ENCODE measurements at regions not wholly inside any gene's neighbourhood (a gene's known extent, or its start where the extent isn't known, plus 50 kb on each side); places are given as distances from the start of the nearest gene placed in this dataset.

DNA sequence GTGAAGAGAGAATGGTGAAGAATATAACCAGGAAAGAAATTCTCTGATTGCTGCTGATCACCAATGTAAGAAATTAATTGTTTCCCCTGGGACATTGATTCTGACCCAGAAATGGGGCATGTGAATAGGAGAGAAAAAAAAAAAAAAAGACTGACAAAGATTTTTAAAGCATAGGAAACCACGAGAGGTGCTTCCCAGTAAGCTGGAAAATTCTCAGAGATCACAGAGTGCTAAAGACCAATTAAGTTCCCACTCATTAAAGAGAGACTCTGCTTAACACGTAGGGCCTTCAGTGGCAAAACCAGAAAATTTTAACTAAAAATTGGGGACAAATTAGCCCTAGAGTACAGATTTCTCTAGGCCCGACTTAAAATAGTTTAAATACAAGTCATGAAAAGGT is 604.4 kb downstream of the ARAP2 start:
- DNase-seq, result no peak

DNA sequence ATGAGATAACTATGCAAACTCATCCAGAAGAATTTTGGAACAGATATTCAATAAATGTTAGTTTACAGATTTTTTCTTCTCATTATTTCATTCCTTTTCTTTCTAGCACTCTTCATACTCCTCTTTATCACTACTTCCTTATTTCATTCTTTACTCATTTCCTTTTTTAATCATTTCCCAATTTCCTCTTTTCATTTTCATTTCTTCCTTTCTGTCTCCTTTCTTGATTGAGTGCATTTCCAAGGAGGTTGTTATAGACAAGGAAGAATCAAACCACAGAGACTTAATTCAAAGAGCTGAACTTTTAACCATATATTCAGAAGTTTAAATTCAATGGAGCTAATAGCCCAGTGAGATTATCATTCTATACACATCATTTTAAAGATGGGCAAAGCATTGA is 600.7 kb downstream of the ARAP2 start:
- no peak for DNase-seq

DNA sequence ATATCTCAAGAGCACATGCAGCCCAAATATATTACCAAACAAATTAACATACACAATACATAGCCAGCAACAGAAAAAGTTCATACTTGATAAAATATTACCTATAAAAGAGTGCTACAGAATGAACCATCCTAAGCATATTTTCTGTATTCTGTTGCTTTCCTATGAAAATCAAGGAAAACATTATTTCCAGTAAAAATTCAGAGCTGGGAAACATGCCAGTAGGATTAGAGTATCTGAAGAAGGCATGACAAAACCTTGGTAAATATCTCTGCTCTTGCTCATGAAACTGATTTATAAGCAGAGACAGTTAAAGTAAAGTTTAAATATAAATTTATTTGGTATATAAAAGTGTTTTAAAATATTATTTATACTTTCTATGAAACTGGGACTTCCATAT is 599.7 kb downstream of the ARAP2 start:
- DNase-seq, result no peak

- DNase-seq, result no peak
These were observed 595.3 kb downstream of the ARAP2 start for GRCh38 chr4:35649011-35649410.

DNA sequence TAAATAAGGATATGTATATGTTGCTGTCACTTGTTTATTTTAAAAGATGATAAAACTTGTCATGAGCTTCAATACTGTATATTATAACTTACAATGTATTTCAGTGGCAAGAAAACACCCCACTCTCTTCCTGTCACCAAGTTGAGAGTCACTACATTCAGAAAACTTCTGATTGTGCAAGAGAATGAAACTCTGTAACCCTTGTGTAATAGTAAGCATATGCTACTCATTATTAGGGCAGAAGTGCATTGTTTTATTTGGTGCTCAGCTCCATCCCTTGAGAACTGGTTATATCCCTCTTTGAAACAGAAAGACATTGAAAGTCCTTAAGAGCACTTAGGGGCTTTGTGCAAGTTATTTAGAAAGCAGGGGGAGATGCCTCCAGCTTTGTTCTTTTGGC is 594.5 kb downstream of the ARAP2 start:
- no peak for DNase-seq

DNA sequence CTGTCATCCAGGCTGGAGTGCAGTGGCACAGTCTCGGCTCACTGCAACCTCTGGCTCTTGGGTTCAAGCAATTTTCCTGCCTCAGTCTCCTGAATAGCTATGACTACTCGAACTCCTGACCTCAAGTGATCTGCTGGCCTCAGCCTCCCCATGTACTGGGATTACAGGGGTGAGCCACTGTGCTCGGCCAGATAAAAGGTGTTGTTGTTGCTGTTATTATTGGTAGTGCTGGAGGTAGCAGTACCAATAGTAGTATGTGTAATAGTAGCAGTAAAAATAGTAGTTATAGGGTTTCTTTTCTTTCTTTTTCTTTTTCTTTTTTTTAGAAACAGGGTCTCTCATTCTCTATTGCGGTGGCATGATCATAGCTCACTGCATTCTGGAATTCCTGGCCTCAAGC is 592.1 kb downstream of the ARAP2 start:
- DNase-seq, result no peak

DNA sequence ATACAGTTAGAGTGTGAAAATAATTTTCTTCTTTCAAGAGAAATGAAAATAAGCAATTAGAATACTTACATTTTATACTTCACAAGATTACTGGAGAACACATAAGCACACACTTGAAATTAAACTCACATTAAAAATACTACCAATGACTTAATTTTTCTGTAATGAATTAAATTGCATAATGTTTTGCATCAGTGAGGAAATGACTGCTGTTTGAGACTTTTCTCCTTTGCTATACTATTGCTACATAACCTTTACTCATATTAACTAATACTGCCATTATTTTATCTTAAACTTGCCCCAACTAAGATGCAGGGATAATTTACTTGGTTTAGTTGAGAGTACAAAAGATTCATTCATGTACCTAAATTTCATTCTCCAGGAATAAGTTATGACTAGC is 590.9 kb downstream of the ARAP2 start:
- DNase-seq, result no peak

DNA sequence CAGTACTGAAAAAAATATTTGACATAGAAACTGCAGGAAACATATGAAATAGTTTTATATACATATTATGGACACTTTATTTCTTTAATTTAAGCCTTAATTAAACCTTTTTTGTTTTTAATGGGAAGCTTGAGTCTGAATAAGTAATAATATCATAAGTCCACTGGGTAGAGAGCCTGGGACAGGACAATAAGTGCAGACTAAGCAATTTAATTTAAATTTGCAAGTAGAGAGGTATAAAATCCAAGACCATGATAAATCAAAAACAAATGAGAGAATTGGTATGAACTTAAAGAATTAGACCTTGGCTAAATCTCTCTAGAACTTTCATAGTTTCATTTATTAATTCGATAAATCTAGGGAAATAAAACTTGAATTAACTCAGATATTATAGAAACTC is 571.2 kb downstream of the ARAP2 start:
- DNase-seq, result no peak

DNA sequence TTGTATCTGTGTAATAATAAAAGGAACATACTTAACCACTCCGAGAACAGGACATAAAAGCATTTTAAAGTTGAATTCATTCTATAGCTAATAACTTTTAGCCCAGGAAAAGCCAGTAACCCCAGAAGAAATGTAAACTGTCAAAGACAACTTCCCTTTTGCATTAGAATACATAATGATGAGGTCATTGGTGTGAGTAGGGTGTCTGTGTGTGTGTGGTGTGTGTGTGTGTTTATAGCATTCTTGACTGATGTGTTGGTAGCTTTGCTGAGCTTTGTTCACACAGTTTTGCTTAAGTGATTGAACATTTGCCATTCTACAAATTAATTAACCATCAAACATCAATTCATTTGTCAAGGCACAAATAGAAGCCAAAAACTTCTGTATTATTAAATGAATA is 559.6 kb downstream of the ARAP2 start:
- no peak for DNase-seq

- no peak for DNase-seq
These were observed 554.4 kb downstream of the ARAP2 start for GRCh38 chr4:35689870-35690269.

GRCh38 chr4:35690271-35690670 is 554.0 kb downstream of the ARAP2 start:
- no peak for DNase-seq

GRCh38 chr4:35695003-35695402 is 549.3 kb downstream of the ARAP2 start:
- no peak for DNase-seq

- DNase-seq, result no peak
These were observed 548.9 kb downstream of the ARAP2 start for GRCh38 chr4:35695421-35695820.

GRCh38 chr4:35697210-35697736 is 547.0 kb downstream of the ARAP2 start:
- DNase-seq, result no peak

- no peak for DNase-seq
These were observed 543.7 kb downstream of the ARAP2 start for GRCh38 chr4:35700663-35701062.

GRCh38 chr4:35709080-35709479 is 535.2 kb downstream of the ARAP2 start:
- no peak for DNase-seq

DNA sequence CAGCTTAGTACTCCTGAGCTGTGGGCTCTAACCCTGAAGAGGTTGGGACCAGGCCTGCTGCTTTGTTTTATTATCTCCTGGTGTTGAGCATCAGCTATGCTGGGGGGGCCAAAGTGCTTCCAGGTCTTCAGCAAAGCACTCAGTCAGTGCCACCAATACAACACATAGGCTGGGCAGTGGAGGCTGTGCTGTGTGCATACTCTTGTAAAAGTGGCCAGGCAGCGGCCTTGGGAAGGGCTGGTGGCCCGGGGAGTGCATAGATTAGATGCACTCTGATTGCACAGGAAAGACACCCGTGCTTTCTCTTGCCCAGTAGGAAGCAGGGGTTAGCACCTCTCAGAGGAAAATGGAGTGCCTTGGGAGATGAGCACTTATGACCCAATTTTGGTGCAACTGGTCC is 534.0 kb downstream of the ARAP2 start:
- no peak for DNase-seq

- no peak for DNase-seq
These were observed 533.2 kb downstream of the ARAP2 start for GRCh38 chr4:35711127-35711526.

- DNase-seq, result no peak
These were observed 520.3 kb downstream of the ARAP2 start for GRCh38 chr4:35723973-35724372.

GRCh38 chr4:35725131-35725530 is 519.2 kb downstream of the ARAP2 start:
- no peak for DNase-seq

- DNase-seq, result no peak
These were observed 513.9 kb downstream of the ARAP2 start for GRCh38 chr4:35730414-35730813.

DNA sequence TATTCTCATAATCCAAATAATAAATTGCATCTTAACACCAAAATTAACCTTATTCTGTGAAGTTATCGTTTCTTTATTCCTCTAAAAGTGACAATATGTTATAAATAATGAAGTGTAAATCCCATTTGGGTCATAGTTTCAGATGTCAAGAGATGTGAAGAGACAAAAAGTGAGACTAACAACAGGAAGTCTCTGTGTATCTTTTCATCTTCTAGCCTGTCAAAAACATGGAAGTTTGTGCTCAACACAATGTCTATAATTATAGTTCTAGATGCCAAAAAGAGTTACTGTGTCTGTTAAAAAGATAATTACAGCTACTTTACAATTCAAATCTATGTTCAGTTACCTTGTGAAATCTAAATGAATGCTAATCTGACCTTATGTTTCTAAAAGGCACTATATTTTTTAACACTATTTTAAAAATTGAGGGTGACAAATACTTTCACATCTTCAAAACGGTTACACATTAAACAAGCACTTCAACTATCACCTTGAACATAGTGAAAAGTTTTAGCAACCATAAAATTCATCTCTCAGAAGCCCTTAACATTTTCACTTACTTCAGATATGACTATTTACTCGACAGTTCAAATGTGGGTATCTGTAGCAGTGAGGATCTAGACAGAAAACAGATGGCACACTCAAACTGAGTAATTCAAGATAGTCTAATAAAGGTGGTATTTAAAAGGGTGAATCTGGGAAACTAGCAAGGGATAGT is 509.8 kb downstream of the ARAP2 start:
- no peak for DNase-seq

DNA sequence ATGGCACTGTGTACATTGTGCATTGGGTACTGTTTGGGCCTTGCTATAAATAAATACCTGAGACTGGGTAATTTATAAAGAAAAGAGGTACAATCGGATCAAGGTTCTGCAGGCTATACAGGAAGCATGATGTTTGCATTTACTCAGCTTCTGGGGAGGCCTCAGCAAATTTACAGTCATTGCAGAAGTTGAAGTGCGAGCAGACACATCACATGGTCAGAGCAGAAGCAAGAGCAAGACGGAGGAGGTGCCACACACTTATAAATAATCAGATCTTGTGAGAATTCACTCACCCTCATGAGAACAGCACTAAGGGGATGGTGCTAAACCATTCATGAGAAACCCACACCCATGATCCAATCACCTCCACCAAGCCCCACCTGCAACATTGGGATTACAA is 505.0 kb downstream of the ARAP2 start:
- no peak for DNase-seq

DNA sequence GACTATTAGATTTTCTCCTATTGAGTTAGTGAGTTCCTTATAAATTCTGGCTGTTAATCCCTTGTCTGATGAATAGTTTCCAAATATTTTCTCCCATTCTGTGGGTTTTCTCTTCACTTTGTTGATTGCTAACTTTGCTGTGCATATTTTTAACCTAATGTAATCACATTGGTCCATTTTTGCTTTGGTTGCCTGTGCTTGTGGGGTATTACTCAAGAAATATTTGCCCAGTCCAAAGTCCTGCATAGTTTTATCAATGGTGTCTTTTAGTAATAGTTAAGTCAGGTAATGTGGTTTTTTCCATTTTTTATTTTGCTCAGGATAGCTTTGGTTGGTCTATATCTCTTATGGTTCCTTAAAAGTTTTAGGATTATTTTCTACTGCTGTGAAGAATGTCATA is 490.3 kb downstream of the ARAP2 start:
- no peak for DNase-seq

DNA sequence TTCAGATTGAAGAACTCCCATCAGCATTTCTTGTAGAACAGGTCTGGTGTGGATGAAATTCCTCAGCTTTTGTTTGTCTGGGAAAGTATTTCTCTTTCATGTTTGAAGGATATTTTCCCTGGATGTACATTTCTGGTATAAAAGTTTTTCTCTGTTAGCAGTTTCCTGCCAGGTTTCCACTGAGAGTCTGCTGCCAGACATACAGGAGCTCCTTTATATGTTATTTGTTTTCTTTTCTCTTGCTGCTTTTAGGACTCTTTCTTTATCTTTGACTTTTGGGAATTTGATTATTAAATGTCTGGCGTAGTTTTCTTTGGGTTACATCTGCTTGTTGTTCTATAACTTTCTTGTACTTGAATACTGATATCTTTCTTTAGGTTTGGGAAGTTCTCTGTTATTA is 486.5 kb downstream of the ARAP2 start:
- DNase-seq, result no peak
